ENCODE measurements at regions not wholly inside any gene's neighbourhood (a gene's known extent, or its start where the extent isn't known, plus 50 kb on each side); places are given as distances from the start of the nearest gene placed in this dataset.
"Not testable (repeated sequence)": the region's sequence is repeated elsewhere in the genome, so short reads cannot be mapped to it uniquely, and the experiment has no call there.

GRCh38 chr1:104259481-104259880 is 509.8 kb downstream of the AMY1C start:
- FAIRE-seq (no peak), DNase-seq (ENCODE audit: insufficient read length) (no peak)
- no peak for TF ChIP-seq POLR2A (IDR thresholded peaks at IDR 0.05; ENCODE audit: low read depth, low read length)
- no peak for TF ChIP-seq POLR2AphosphoS5 (IDR thresholded peaks at IDR 0.05; ENCODE audit: low read depth, low read length)
- TF ChIP-seq TAF1 (IDR thresholded peaks at IDR 0.05; ENCODE audit: borderline replicate concordance, low read depth, low read length): no peak

DNA sequence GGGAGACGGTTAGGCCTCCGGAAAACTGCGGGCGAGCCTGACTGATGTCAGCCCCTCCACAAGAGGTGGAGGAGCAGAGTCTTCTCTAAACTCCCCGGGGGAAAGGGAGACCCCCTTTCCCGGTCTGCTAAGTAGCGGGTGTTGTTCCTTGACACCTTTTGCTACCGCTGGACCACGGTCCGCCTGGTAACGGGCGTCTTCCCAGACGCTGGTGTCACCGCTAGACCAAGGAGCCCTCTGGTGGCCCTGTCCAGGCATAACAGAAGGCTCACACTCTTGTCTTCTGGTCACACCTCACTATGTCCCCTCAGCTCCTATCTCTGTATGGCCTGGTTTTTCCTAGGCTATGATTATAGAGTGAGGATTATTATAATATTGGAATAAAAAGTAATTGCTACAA is 513.4 kb downstream of the AMY1C start:
- FAIRE-seq; DNase-seq (ENCODE audit: insufficient read length): not testable (repeated sequence)

DNA sequence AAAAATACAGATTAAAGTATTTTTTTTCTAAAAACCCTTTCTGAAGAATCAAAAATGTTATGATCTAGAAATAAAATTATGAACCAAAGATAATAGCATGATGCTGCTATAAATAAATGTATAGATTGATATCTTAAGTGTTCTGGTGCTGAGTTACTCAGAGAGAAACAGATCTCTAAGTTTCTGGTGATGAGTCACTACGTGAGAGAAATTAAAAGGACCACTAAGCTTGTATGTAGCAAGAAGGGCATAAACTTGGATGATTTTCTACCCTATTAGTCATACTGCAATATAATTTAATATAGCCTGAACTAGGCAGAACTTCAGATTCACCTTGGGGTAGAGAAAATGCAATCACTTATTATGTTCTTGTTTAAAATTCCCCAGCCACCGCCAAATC is 514.8 kb downstream of the AMY1C start:
- DNase-seq (ENCODE audit: insufficient read length) (no peak), FAIRE-seq (no peak)
- TF ChIP-seq POLR2AphosphoS5 (IDR thresholded peaks at IDR 0.05; ENCODE audit: low read depth, low read length) (no peak), POLR2A (IDR thresholded peaks at IDR 0.05; ENCODE audit: low read depth, low read length) (no peak), TAF1 (IDR thresholded peaks at IDR 0.05; ENCODE audit: borderline replicate concordance, low read depth, low read length) (no peak)

DNA sequence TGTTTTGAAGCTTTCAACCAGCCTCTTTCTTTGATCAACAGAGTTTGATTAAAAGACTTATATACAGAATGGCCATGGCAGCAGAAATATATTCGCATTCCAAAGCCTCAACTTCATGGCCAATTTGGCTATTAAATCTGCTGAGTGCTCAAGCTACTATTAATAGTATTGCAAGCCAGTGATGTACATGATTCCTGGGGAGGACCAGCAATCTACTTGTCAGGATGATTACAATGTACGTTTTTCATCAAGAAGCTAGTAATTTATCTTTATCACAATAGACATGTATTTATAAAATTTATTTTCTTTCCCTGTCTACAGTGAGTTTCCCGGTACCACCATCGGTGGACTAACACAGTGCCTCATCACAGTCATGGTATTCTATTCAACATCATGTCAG is 515.5 kb downstream of the AMY1C start:
- FAIRE-seq (no peak), DNase-seq (ENCODE audit: insufficient read length) (no peak)
- no peak for TF ChIP-seq TAF1 (IDR thresholded peaks at IDR 0.05; ENCODE audit: borderline replicate concordance, low read depth, low read length)
- TF ChIP-seq POLR2A (IDR thresholded peaks at IDR 0.05; ENCODE audit: low read depth, low read length): no peak
- no peak for TF ChIP-seq POLR2AphosphoS5 (IDR thresholded peaks at IDR 0.05; ENCODE audit: low read depth, low read length)

DNA sequence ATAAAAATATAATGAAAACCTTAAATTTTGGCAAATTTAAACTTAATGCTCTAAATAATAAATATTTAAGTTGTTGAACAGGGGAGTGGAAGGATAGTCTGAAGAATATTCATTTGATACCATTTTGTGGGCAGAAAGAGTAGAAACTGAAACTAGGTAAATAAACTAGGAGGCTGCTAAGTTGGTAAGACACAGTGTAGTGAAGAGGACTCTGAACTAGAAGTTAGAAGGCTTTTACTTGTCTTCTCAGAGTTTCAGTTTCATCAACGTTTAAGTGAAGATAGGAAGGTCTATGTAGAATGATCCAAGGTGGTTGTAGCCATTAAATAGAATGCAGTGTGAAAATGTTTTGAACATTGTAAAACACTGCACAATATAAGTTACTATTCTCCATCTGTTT is 516.9 kb downstream of the AMY1C start:
- FAIRE-seq (no peak), DNase-seq (ENCODE audit: insufficient read length) (no peak)
- TF ChIP-seq POLR2A (IDR thresholded peaks at IDR 0.05; ENCODE audit: low read depth, low read length): no peak

GRCh38 chr1:104288322-104288721 is 538.6 kb downstream of the AMY1C start:
- FAIRE-seq; DNase-seq (ENCODE audit: insufficient read length): not testable (repeated sequence)

DNA sequence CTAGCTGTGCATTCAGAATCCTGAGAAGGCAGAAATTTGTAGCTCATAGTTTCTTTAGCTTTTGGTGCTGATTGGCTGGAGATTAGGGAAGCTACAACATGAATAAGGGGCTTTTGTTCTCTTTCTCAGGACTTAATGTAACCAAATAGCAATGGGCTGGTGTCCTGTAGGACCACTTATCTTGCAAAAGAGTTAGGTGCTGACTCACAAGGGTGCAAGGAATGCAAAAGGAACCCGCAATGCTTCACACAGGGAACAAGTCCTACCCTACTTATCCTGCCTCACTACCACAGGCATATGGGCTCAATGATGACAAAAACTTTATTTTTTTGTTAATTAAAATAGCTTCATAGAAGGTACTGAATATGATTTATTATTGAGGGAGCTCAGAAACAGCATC is 541.5 kb downstream of the AMY1C start:
- TF ChIP-seq TAF1 (IDR thresholded peaks at IDR 0.05; ENCODE audit: borderline replicate concordance, low read depth, low read length) (no peak), POLR2AphosphoS5 (IDR thresholded peaks at IDR 0.05; ENCODE audit: low read depth, low read length) (no peak), POLR2A (IDR thresholded peaks at IDR 0.05; ENCODE audit: low read depth, low read length) (no peak)
- DNase-seq (ENCODE audit: insufficient read length): no peak
- no peak for FAIRE-seq

DNA sequence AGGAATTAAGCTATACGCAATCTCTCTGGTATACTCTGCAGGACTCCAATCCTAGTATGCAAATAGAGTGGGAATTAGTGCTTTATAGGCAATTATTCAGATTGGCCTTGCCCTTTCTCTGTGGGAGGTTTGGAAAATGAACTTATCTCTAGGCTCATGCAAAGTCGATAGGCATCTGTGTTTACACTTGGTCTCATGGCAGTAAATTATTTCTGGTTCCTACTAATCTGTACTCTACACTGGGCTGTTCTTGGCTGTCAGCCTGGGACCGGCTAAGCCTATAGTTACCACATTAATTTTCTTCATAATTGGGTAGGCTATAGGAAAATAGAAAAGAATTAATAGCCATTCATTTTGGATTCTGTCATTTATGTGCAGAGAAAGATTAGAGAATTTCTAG is 544.6 kb downstream of the AMY1C start:
- DNase-seq (ENCODE audit: insufficient read length) (no peak), FAIRE-seq (no peak)
- TF ChIP-seq TAF1 (IDR thresholded peaks at IDR 0.05; ENCODE audit: borderline replicate concordance, low read depth, low read length) (no peak), POLR2A (IDR thresholded peaks at IDR 0.05; ENCODE audit: low read depth, low read length) (no peak), POLR2AphosphoS5 (IDR thresholded peaks at IDR 0.05; ENCODE audit: low read depth, low read length) (no peak)

DNA sequence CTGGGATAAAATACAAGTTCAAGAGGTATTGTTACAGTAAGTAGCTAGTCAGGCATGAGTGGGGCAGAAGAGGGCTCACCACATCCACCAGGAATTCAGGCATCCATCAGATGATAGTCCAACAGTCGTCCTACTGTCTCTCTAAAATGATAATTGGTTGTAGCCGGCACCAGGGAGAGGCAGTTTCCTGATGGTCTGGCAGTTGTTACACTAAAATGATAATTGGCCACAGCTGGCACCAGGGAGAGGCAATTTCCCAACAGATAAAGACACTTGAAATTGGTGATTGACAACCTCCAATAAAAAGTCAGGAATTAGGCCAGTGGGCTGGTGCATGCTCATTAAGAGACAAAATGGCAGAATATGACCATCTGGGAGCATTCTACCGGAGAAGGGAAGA is 545.8 kb downstream of the AMY1C start:
- TF ChIP-seq POLR2A (IDR thresholded peaks at IDR 0.05; ENCODE audit: low read depth, low read length) (no peak), TAF1 (IDR thresholded peaks at IDR 0.05; ENCODE audit: borderline replicate concordance, low read depth, low read length) (no peak), POLR2AphosphoS5 (IDR thresholded peaks at IDR 0.05; ENCODE audit: low read depth, low read length) (no peak)
- DNase-seq (ENCODE audit: insufficient read length) (no peak), FAIRE-seq (no peak)

GRCh38 chr1:104309673-104310072 is 560.0 kb downstream of the AMY1C start:
- FAIRE-seq: no peak
- TF ChIP-seq POLR2AphosphoS5 (IDR thresholded peaks at IDR 0.05; ENCODE audit: low read depth, low read length) (no peak), TAF1 (IDR thresholded peaks at IDR 0.05; ENCODE audit: borderline replicate concordance, low read depth, low read length) (no peak), POLR2A (IDR thresholded peaks at IDR 0.05; ENCODE audit: low read depth, low read length) (no peak)
- no peak for DNase-seq (ENCODE audit: insufficient read length)

- FAIRE-seq (no peak), DNase-seq (ENCODE audit: insufficient read length) (no peak)
- TF ChIP-seq POLR2A (IDR thresholded peaks at IDR 0.05; ENCODE audit: low read depth, low read length) (no peak), POLR2AphosphoS5 (IDR thresholded peaks at IDR 0.05; ENCODE audit: low read depth, low read length) (no peak), TAF1 (IDR thresholded peaks at IDR 0.05; ENCODE audit: borderline replicate concordance, low read depth, low read length) (no peak)
These were observed 566.1 kb downstream of the AMY1C start for GRCh38 chr1:104315823-104316222.

DNA sequence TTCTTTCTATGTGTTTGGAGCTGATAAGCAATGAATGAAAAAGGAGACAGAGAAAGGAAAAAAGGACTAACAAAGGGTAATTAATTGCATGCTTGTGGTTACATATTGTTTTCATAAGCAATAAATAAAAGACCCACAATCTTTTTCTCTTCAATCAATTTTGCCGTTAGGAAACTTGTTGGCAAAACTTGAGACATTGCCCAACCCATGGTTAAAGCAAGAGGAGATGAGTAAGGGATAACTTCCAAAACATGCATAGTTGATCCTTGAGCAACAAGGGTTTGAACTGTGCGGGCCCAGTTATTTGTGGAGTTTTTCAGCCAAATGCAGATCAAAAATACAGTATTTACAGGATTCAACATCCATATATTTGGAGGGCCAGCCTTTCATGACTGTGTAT is 572.4 kb downstream of the AMY1C start:
- FAIRE-seq: no peak
- TF ChIP-seq TAF1 (IDR thresholded peaks at IDR 0.05; ENCODE audit: borderline replicate concordance, low read depth, low read length) (no peak), POLR2A (IDR thresholded peaks at IDR 0.05; ENCODE audit: low read depth, low read length) (no peak), POLR2AphosphoS5 (IDR thresholded peaks at IDR 0.05; ENCODE audit: low read depth, low read length) (no peak)
- DNase-seq (ENCODE audit: insufficient read length): no peak

DNA sequence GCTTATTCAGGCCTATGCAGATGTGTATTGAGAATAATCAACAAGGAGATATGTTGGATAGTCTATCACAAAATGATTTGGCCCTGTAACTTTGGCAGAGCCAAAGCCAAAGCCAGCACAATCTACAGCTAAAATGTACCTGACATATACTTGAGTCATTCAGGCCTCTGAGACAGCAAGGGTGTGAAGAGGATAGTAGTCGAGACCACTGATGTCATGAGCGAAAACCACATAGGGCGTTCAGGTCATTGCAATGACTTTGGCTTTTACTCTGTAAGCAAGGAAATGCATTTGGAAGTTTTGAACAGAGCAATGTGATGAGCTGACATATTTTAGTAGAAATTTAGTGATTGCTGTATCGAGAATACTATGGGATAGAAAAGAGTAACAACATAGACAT is 579.6 kb downstream of the AMY1C start:
- no peak for TF ChIP-seq POLR2A (IDR thresholded peaks at IDR 0.05; ENCODE audit: low read depth, low read length)
- TF ChIP-seq POLR2AphosphoS5 (IDR thresholded peaks at IDR 0.05; ENCODE audit: low read depth, low read length): no peak
- no peak for TF ChIP-seq TAF1 (IDR thresholded peaks at IDR 0.05; ENCODE audit: borderline replicate concordance, low read depth, low read length)
- FAIRE-seq (no peak), DNase-seq (ENCODE audit: insufficient read length) (no peak)
